ENCODE measurements at regions not wholly inside any gene's neighbourhood (a gene's known extent, or its start where the extent isn't known, plus 50 kb on each side); places are given as distances from the start of the nearest gene placed in this dataset.

GRCh38 chr15:70501121-70501727, 262.1 kb downstream of the UACA start:
- in situ Hi-C loops (cut with MboI; ENCODE audit: low pct_unique_long_range_greater_than_20kb, low sequenced_read_pairs, unreplicated experiment), result no loop called here
- TF ChIP-seq, protein P1, sequence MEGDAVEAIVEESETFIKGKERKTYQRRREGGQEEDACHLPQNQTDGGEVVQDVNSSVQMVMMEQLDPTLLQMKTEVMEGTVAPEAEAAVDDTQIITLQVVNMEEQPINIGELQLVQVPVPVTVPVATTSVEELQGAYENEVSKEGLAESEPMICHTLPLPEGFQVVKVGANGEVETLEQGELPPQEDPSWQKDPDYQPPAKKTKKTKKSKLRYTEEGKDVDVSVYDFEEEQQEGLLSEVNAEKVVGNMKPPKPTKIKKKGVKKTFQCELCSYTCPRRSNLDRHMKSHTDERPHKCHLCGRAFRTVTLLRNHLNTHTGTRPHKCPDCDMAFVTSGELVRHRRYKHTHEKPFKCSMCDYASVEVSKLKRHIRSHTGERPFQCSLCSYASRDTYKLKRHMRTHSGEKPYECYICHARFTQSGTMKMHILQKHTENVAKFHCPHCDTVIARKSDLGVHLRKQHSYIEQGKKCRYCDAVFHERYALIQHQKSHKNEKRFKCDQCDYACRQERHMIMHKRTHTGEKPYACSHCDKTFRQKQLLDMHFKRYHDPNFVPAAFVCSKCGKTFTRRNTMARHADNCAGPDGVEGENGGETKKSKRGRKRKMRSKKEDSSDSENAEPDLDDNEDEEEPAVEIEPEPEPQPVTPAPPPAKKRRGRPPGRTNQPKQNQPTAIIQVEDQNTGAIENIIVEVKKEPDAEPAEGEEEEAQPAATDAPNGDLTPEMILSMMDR (IDR thresholded peaks at IDR 0.05; ENCODE audit: extremely low read depth, insufficient read depth, missing control alignments), result no peak
- DNase-seq (ENCODE audit: low spot score), result no peak

DNA sequence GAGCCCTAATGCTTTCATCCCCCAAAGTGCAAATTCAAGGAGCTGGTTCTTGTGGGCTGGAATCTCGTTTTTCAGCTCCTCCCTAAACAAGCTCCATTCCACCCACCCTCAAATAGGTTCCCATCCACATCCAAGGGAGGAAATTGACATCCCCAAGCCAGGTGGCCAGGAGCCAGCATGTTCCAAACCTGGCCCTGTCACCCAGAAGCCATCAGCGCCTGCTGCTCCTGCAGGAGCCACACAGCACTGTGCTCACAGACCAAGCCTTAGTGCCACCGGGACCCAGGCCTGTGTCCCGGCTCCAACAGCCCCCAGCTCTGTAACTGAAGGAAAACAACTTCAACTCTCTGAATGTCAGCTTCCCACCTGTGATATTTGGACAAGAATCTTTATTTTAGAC, 263.6 kb downstream of the UACA start:
- in situ Hi-C loops (cut with MboI; ENCODE audit: low pct_unique_long_range_greater_than_20kb, low sequenced_read_pairs, unreplicated experiment), result no loop called here
- TF ChIP-seq, protein P1 (IDR thresholded peaks at IDR 0.05; ENCODE audit: extremely low read depth, insufficient read depth, missing control alignments), result no peak
- DNase-seq (ENCODE audit: low spot score), result no peak

DNA sequence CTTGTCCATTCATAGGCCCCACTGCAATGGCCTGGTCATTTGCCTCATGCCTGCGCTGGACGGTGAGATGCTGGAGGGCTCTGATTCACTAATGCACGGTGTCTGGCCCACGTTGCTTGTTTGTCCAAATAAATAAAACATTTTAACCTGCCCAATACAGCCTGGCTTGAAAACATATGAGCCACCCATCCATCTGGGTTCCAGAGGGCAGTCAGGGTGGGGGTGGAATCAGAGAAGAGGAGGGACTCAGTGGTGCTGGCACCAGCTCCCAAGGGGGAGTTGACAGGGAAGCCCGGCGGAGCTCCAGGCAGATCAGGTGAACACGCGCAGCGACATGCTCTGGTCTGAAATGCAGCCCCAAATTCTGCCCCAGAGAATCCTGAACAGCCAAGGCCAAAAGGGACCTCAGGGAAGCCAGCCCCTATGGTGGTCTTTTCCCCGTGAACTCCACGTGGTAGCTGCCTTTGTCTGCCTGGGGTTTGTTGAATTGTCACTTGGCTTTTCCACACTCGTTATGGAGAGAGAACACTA, 265.2 kb downstream of the UACA start:
- DNase-seq (ENCODE audit: low spot score), result no peak
- TF ChIP-seq, protein P1 (IDR thresholded peaks at IDR 0.05; ENCODE audit: extremely low read depth, insufficient read depth, missing control alignments), result no peak
- in situ Hi-C loops (cut with MboI; ENCODE audit: low pct_unique_long_range_greater_than_20kb, low sequenced_read_pairs, unreplicated experiment), result no loop called here

GRCh38 chr15:70497661-70498060, 265.7 kb downstream of the UACA start:
- TF ChIP-seq, protein P1 (IDR thresholded peaks at IDR 0.05; ENCODE audit: extremely low read depth, insufficient read depth, missing control alignments), result no peak
- in situ Hi-C loops (cut with MboI; ENCODE audit: low pct_unique_long_range_greater_than_20kb, low sequenced_read_pairs, unreplicated experiment), result no loop called here
- DNase-seq (ENCODE audit: low spot score), result no peak

DNA sequence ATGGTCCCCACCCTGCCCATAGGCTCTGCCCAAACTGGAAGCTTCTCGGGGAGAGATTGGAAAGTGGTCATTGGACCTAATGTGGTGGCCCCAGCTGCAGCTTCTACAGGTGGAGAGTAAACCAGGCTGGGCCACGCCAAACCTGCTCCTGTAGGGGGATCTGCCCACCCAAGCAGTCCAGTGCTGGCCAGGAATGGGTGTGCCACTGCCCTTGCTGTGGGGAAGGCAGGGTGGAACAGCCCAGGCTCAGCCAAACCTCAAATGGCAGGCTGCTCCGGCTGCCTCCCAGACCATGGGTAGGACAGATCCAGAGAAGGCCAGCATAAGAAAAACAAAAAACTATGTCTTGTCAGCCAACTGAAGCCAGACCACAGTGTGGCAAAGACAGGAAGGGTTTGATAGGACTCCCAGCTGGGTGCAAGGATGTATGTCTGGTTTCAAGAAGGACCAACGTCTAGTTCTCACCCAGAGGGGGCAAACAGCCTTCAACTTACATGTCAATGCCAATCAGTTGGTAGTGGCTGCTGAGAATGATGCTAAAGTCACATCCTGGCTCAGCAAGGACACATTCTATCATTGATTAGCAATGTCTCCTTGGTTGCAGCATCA, 267.3 kb downstream of the UACA start:
- TF ChIP-seq, protein P1 (IDR thresholded peaks at IDR 0.05; ENCODE audit: extremely low read depth, insufficient read depth, missing control alignments), result no peak
- in situ Hi-C loops (cut with MboI; ENCODE audit: low pct_unique_long_range_greater_than_20kb, low sequenced_read_pairs, unreplicated experiment), result no loop called here
- no peak for DNase-seq (ENCODE audit: low spot score)

GRCh38 chr15:70494852-70495571, 268.3 kb downstream of the UACA start:
- in situ Hi-C loops (cut with MboI; ENCODE audit: low pct_unique_long_range_greater_than_20kb, low sequenced_read_pairs, unreplicated experiment), result no loop called here
- DNase-seq (ENCODE audit: low spot score), result no peak
- TF ChIP-seq, protein P1 (IDR thresholded peaks at IDR 0.05; ENCODE audit: extremely low read depth, insufficient read depth, missing control alignments), result no peak

All from GM13977 (cell line).